ENCODE measurements at regions not wholly inside any gene's neighbourhood (a gene's known extent, or its start where the extent isn't known, plus 50 kb on each side); places are given as distances from the start of the nearest gene placed in this dataset.

DNA sequence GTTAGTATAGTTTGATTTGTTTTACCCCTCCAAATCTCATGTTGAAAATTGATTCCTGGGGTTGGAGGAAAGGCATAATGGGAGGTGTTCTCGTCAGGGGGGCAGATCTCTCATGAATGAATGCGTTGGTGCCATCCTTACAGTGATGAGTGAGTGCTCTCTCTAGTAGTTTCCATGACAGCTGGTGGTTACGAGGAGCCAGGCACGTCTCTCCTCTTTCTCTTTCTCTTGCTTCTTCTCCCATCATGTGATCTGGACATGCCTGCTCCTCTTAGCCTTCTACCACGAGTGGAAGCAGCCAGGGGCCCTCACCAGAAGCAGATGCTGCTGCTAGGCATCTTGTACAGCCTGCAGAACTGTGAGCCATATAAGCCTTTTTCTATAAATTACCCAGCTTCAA is 454.1 kb downstream of the EFNA5 start:
- TF ChIP-seq SP1 (IDR thresholded peaks at IDR 0.05) (no peak), HNF4G (IDR thresholded peaks at IDR 0.05) (no peak), YY1 (IDR thresholded peaks at IDR 0.05) (no peak), RAD21 (IDR thresholded peaks at IDR 0.05) (no peak), GABPA (IDR thresholded peaks at IDR 0.05 in 1 of 2, conservative IDR thresholded peaks at IDR 0.05 in 1 of 2) (no peak), TAF1 (conservative IDR thresholded peaks at IDR 0.05) (no peak), RXRA (IDR thresholded peaks at IDR 0.05) (no peak), EGR1 (IDR thresholded peaks at IDR 0.05; ENCODE audit: low read depth in 2 of 2) (no peak), FOXA1 (IDR thresholded peaks at IDR 0.05) (no peak)
- TF ChIP-seq, protein P1, sequence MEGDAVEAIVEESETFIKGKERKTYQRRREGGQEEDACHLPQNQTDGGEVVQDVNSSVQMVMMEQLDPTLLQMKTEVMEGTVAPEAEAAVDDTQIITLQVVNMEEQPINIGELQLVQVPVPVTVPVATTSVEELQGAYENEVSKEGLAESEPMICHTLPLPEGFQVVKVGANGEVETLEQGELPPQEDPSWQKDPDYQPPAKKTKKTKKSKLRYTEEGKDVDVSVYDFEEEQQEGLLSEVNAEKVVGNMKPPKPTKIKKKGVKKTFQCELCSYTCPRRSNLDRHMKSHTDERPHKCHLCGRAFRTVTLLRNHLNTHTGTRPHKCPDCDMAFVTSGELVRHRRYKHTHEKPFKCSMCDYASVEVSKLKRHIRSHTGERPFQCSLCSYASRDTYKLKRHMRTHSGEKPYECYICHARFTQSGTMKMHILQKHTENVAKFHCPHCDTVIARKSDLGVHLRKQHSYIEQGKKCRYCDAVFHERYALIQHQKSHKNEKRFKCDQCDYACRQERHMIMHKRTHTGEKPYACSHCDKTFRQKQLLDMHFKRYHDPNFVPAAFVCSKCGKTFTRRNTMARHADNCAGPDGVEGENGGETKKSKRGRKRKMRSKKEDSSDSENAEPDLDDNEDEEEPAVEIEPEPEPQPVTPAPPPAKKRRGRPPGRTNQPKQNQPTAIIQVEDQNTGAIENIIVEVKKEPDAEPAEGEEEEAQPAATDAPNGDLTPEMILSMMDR (IDR thresholded peaks at IDR 0.05; ENCODE audit: low read depth, low read length, missing input control): no peak
- TF ChIP-seq, protein P2, sequence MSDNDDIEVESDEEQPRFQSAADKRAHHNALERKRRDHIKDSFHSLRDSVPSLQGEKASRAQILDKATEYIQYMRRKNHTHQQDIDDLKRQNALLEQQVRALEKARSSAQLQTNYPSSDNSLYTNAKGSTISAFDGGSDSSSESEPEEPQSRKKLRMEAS (IDR thresholded peaks at IDR 0.05): no peak
- TF ChIP-seq, protein P3, sequence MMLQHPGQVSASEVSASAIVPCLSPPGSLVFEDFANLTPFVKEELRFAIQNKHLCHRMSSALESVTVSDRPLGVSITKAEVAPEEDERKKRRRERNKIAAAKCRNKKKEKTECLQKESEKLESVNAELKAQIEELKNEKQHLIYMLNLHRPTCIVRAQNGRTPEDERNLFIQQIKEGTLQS (IDR thresholded peaks at IDR 0.05): no peak
- TF ChIP-seq, protein P4, sequence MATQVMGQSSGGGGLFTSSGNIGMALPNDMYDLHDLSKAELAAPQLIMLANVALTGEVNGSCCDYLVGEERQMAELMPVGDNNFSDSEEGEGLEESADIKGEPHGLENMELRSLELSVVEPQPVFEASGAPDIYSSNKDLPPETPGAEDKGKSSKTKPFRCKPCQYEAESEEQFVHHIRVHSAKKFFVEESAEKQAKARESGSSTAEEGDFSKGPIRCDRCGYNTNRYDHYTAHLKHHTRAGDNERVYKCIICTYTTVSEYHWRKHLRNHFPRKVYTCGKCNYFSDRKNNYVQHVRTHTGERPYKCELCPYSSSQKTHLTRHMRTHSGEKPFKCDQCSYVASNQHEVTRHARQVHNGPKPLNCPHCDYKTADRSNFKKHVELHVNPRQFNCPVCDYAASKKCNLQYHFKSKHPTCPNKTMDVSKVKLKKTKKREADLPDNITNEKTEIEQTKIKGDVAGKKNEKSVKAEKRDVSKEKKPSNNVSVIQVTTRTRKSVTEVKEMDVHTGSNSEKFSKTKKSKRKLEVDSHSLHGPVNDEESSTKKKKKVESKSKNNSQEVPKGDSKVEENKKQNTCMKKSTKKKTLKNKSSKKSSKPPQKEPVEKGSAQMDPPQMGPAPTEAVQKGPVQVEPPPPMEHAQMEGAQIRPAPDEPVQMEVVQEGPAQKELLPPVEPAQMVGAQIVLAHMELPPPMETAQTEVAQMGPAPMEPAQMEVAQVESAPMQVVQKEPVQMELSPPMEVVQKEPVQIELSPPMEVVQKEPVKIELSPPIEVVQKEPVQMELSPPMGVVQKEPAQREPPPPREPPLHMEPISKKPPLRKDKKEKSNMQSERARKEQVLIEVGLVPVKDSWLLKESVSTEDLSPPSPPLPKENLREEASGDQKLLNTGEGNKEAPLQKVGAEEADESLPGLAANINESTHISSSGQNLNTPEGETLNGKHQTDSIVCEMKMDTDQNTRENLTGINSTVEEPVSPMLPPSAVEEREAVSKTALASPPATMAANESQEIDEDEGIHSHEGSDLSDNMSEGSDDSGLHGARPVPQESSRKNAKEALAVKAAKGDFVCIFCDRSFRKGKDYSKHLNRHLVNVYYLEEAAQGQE (IDR thresholded peaks at IDR 0.05): no peak

Data from liver (tissue), 3 donors.